GM12872 (cell line): ENCODE measurements at regions not wholly inside any gene's neighbourhood (a gene's known extent, or its start where the extent isn't known, plus 50 kb on each side); places are given as distances from the start of the nearest gene placed in this dataset.

ENCODE experiments used
- TF ChIP-seq, protein P1 (sequence below): IDR thresholded peaks from 3 replicates; pipeline ENCODE4 v1.5.1; 2011; ENCODE audit warnings: low read depth, mild to moderate bottlenecking, low read length, moderate library complexity; ENCODE audit not compliant: insufficient read depth

DNA sequence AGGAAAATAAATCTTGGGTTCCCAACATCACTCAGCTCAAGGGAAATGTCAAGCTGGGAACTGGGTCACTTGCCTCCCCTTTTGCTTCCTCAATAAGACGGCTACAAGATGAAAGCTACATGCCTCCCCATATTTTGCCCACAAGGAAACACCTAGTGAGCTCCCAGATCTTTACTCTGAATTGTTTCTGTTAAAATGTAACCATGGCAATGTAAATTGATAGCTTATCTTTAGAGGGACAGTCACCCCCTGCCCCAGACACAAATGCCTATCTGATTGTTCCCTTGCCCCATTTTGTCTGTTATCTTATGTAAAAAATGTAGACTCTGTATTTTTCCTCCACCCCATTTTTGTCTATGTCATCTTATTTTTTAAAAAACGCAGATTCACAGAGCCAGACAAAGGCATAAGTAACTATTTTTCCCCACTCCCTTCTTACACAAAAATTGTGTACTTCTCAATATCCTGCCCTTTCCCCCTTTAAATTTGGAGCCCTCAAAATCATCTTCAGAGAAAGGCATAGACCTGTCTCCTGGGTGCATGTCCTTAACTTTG lies 288.7 kb upstream of the ERCC4 start:
- TF ChIP-seq, protein P1, sequence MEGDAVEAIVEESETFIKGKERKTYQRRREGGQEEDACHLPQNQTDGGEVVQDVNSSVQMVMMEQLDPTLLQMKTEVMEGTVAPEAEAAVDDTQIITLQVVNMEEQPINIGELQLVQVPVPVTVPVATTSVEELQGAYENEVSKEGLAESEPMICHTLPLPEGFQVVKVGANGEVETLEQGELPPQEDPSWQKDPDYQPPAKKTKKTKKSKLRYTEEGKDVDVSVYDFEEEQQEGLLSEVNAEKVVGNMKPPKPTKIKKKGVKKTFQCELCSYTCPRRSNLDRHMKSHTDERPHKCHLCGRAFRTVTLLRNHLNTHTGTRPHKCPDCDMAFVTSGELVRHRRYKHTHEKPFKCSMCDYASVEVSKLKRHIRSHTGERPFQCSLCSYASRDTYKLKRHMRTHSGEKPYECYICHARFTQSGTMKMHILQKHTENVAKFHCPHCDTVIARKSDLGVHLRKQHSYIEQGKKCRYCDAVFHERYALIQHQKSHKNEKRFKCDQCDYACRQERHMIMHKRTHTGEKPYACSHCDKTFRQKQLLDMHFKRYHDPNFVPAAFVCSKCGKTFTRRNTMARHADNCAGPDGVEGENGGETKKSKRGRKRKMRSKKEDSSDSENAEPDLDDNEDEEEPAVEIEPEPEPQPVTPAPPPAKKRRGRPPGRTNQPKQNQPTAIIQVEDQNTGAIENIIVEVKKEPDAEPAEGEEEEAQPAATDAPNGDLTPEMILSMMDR = no peak

DNA sequence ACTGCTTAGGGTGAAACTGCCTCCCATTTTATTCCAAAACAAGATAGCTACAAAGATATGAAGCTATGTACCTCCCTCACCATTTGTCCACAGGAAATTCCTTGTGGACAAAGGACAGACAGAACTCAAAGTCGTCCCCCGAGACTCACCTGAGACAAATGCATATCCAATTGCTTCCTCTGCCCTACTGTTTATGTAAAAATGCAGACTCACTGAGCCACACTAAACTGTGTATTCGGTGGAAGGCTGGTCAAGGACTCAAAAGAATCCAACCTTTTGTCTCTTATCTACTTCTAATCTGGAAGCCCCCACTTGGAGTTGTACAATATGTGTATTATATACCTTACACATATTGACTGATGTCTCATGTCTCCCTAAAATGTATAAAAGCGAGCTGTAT lies 288.0 kb upstream of the ERCC4 start:
- TF ChIP-seq, protein P1 = no peak

DNA sequence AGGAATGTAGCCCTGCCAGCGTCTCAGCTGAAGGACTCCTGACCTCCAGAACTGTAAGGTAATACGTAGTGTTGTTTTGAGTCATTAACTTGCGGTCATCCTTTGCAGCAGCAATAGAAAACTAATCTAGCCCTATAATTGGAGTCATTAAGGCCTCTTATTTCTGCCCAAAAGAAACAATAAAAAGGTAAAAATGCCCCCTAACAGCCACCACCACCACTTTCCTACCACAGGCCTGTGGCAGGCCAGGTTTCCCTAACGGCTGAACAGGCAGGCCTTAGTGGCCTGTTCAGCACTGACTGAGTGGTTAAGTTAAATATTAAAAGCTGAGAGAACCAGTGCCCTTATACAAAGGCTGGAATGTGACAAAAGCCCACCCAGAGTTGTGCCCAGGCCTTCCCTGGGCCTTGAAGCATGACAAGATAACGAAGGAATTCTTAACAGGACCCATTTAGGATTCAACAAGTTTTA lies 286.5 kb upstream of the ERCC4 start:
- TF ChIP-seq, protein P1 = no peak

DNA sequence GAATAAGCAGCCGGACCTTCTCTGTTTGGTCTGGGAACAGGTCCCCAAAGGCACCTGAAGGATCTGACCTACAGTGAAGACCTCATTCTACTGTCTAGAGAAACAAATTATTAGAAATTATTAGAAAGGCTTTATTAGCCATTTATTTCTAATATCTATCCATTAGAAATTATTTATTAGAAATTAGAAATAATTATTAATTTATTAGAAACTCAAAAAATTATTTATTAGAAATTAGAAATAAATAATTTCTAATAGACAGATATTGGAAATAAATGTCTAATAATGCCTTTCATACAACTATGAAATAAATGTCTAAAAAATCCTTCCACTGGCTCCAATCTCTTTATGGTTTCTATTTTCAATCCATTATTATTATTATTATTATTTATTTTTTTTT lies 285.7 kb upstream of the ERCC4 start:
- TF ChIP-seq, protein P1 = no peak

DNA sequence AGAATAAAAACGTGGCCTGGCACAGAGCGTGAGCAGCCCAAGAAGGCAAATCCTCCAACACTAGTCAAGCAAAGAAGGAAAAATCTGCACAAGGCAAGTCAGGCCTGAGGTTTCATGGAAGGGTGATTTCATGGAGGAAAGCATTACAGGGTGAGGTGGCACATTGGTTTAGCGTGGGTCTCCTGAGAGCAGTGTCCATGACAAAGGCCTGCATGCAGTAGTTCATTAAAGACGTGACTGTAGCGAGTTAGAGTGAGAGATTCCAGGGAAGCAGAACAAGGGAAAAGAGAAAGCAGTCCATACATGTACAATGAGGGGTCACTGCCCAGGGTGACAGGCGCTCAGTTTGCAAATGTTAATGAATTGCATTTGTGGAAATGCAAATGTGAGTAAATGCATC lies 285.0 kb upstream of the ERCC4 start:
- TF ChIP-seq, protein P1 = no peak

DNA sequence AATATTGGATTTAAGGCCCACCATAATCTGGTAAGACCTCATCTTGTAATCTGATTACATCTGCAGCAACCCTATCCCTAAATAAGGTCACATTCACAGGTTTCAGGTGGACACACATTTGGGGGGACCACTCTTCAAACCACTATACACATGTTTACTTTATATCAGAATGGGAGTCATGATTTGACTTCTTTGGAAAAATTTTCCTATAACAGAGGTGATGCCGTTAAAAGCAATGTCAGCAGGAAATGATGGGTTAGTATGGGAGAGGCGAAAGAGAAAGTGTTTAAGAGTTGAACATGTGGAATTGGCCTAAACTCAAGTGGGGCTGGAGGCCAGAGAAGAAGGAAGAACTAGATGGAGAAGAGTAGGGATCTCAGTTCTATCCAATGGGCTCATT lies 281.7 kb upstream of the ERCC4 start:
- TF ChIP-seq, protein P1 = no peak

DNA sequence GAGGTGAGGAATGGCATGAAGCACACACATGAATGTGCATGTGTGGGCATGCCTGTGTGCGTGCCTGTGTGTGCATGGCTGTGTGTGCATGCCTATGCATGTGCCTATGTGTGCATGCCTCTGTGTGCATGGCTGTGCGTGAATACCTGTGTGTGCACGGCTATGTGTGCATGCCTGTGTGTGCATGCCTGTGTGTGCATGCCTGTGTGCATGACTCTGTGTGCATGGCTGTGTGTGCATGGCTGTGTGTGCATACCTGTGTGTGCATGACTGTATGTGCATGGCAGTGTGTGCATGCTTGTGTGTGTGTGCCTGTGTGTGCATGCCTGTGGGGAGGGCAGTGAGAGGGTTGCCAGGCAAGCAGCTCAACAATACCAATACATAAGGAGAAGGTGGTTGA lies 276.5 kb upstream of the ERCC4 start:
- TF ChIP-seq, protein P1 = no peak
